ENCODE measurements at regions not wholly inside any gene's neighbourhood (a gene's known extent, or its start where the extent isn't known, plus 50 kb on each side); places are given as distances from the start of the nearest gene placed in this dataset.
A peak's percentile ranks its signal among the peaks of the same experiment; 100 is the strongest.

DNA sequence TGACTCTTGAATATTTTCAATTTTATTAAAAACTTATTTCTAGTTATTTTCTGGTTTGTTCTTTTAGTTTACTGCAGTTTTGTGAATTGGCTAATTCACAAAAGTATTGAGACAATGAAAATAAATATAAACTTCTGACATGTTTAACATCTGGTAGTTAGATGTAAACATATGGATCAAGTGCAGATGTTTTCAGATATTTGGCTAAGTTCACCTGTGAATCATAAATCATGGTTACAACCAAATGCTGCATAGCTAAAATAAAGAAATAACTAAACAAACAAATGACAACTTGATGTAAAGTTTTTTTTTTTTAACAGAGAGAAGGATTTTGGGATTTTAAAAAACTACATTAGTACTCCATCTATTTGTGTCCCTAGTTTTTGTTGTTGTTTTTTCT is 484.6 kb downstream of the SLCO4C1 start:
- no peak overlapping the region for H3K27ac ChIP-seq
- TF ChIP-seq, protein P1, sequence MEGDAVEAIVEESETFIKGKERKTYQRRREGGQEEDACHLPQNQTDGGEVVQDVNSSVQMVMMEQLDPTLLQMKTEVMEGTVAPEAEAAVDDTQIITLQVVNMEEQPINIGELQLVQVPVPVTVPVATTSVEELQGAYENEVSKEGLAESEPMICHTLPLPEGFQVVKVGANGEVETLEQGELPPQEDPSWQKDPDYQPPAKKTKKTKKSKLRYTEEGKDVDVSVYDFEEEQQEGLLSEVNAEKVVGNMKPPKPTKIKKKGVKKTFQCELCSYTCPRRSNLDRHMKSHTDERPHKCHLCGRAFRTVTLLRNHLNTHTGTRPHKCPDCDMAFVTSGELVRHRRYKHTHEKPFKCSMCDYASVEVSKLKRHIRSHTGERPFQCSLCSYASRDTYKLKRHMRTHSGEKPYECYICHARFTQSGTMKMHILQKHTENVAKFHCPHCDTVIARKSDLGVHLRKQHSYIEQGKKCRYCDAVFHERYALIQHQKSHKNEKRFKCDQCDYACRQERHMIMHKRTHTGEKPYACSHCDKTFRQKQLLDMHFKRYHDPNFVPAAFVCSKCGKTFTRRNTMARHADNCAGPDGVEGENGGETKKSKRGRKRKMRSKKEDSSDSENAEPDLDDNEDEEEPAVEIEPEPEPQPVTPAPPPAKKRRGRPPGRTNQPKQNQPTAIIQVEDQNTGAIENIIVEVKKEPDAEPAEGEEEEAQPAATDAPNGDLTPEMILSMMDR (conservative IDR thresholded peaks at IDR 0.05), result no peak

DNA sequence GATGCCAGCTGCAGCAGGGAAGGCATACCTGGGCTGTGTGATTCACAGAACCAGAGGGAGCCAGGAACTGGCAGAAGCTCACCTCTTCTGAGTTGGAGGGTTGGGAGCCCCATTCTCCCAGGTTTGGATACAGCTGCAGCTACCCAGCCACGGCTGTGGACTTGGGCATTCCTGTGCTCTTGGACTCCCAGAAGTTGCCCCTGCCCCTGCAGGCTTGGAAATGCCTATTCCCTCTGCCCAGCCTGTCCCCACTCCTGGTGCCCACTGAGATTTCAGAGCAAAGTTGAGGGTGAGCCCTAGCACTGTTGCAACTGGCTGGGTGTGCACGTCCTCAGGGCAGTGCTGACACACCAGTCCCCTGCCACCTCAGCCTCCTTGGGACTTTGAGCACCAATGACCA is 489.7 kb downstream of the SLCO4C1 start:
- TF ChIP-seq, protein P1 (conservative IDR thresholded peaks at IDR 0.05), result no peak
- no peak overlapping the region for H3K27ac ChIP-seq

DNA sequence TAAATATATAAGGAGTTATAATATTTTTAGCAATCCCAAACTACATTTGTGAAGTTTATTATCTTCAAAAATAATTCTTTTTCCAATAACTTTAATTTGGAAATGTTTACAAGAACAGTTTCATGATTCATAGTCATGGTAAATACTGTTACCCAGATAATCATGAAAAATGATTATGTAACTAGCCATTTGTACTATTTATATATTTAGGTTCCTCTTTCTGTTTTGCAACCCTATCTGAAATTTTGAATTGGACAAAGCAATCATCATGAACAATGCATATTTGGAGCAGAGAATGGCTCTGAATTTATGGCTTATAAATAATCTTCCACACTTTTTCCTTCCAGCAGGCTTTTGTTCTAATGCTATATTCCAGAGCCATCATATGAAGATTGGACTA is 499.7 kb downstream of the SLCO4C1 start:
- H3K27ac ChIP-seq, result no peak overlapping the region
- TF ChIP-seq, protein P1 (conservative IDR thresholded peaks at IDR 0.05), result no peak

DNA sequence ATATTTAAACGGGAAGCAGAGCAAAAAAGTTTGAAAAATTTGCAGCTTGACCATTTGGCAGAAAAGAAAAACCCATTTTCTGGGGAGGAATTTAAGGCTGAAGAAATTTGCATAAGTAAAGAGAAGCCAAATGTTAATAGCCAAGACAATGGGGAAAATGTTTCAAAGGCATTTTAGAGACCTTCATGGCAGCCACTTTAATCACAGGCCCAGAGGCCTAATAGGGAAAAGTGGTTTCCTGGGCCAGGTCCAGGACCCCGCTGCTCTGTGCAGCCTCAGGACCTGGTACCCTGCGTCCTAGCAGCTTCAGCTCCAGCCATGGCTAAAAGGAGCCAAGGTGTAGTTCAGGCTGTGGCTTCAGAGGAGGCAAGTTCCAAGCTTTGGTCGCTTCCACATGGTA is 507.3 kb downstream of the SLCO4C1 start:
- TF ChIP-seq, protein P1 (conservative IDR thresholded peaks at IDR 0.05), result no peak
- H3K27ac ChIP-seq, result no peak overlapping the region

DNA sequence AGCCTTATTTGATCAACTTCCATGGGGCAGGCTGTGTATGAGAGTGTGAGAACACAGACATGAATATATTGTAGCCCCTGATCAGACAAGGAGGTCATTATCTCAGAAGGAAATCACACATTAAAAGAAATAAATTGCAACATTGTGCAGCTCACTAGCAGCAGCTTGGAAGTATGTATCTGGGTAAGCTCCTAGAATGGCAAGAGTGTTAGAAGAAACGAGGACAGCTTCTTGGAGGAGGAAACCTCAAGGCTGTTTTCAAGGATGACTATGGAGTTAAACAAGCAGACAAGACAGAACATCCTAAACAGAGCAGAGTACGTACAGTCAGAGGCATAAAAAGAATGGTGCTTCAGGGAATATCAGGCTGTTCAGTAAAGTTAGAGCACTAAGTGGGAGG is 511.0 kb downstream of the SLCO4C1 start:
- no peak overlapping the region for H3K27ac ChIP-seq
- TF ChIP-seq, protein P1 (conservative IDR thresholded peaks at IDR 0.05), result no peak

DNA sequence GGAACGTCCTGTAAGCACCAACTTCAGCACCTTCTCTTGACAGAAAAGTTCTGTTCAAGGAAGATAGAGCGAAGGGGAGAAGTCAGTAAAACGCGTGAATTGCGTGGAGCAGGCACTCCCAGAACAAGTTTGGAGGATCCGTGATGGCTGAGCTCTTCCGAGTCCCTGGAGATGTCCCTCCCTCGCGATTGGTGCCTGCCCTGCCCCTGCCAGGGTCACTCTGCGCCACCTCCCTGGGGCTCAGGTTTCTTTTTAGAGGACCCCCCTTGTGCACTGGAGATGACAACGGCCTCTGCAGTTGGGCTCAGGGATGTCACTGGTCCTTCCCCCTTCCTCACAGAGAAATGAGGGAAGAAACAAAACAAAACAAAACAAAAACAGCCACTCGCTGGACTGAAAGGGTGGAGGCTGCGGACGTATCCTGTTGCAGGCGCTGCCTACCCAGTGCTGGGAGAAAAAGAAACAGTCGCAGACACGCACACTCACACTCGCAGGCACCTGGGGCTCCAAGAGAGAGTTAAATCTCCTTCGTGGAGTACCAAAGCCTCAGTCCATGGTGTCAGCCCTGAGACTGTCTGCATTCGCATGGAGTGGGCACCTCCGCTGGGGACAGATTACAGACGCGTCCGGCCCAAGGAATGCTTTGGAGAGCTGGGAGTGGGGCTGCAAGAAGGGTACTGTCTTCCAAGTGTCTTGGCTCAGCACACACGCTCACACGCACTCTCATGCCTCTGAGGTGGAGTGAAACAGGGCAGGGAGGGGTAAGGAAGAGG is 512.7 kb downstream of the SLCO4C1 start:
- TF ChIP-seq, protein P1 (conservative IDR thresholded peaks at IDR 0.05), result no peak; the same call in 1 of the 2 replicates
- H3K27ac ChIP-seq, result peak overlapping the region; percentile 82

DNA sequence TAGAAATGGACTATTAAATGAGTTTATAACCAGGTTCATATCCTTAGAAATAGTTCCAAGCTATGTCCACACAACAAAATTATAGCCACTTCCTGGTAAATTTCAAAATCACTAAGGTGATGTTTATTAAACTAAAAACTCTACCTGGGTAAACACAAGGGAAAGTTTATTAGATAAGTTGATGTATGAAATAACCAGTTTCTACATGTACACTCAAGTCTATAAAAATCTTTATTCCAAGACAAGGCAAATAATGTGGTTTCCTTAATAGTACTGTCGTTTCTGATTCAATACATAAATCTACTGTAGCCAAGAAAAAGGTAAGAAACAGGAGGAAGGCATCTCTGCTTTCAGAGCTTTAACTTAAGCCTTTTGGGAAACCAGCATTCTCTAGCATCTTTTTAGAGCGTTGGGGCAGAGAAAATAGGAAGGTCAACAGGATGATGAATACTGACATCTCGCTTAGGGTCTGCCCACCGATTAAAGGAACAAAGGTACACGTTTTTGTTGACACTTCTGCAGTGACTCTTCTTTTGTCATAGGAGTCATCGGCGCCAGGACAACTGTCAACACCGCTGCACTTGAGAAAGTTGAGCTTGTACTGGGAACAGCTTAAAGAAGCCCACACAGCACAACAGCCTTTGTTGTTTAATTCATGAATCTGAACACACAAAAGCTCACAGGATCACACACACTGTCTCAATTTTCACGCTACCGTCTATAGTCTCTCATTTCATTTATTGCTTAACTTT is 513.6 kb downstream of the SLCO4C1 start:
- peak overlapping the region; percentile 82 for H3K27ac ChIP-seq
- TF ChIP-seq, protein P1 (conservative IDR thresholded peaks at IDR 0.05), result no peak

All from VCaP (cell line).